Gastrocnemius medialis (tissue), 4 donors: ENCODE measurements at regions not wholly inside any gene's neighbourhood (a gene's known extent, or its start where the extent isn't known, plus 50 kb on each side); places are given as distances from the start of the nearest gene placed in this dataset.
"Not testable (repeated sequence)": the region's sequence is repeated elsewhere in the genome, so short reads cannot be mapped to it uniquely, and the experiment has no call there.

ENCODE experiments used
- CTCF ChIP-seq, 5 experiments: fragments of 450-650 bp in 3 of 5; fragments of 200-600 bp in 2 of 5; sonication (generic) in 2 of 5; IDR thresholded peaks in 4 of 5; conservative IDR thresholded peaks in 1 of 5; 1 replicate in 4 of 5; 2 replicates in 1 of 5; pipeline ENCODE4 v1.5.1; 2016 to 2019; ENCODE audit warnings: antibody characterized with exemption in 5 of 5, mild to moderate bottlenecking in 3 of 5, moderate library complexity in 3 of 5
- POLR2A ChIP-seq, 2 donors: fragments of 450-650 bp; IDR thresholded peaks; one replicate each; pipeline ENCODE4 v1.6.1; 2017; ENCODE audit warnings: antibody characterized with exemption in 2 of 2, mild to moderate bottlenecking in 2 of 2, moderate library complexity in 2 of 2

- TF ChIP-seq CTCF (IDR thresholded peaks at IDR 0.05 in 4 of 5, conservative IDR thresholded peaks at IDR 0.05 in 1 of 5); POLR2A (IDR thresholded peaks at IDR 0.05): not testable (repeated sequence)
These were observed 150.2 kb upstream of the PIK3R1 start for GRCh38 chr5:68065321-68065720.
